CD4-positive, alpha-beta T cell (primary cell): ENCODE measurements at regions not wholly inside any gene's neighbourhood (a gene's known extent, or its start where the extent isn't known, plus 50 kb on each side); places are given as distances from the start of the nearest gene placed in this dataset.

Experiments used
- ATAC-seq: fragments of 200-7000 bp; cut with Tn5 transposase; one replicate; pipeline ENCODE4 v1.10.0; 2022; ENCODE audit warnings: mild to moderate bottlenecking; ENCODE audit not compliant: poor library complexity
- CTCF ChIA-PET: fragments of 350-600 bp; sonication (Branson Sonifier 250); formaldehyde crosslinking; loops from one replicate; lab custom pipeline; 2021; ENCODE audit warnings: antibody characterized with exemption, inconsistent platforms; lab: Charles Lee
- POLR2A ChIA-PET: fragments of 350-600 bp; sonication (Branson Sonifier 250); formaldehyde crosslinking; loops from one replicate; lab custom pipeline; 2021; ENCODE audit warnings: antibody characterized with exemption, inconsistent platforms; lab: Charles Lee
- DNase-seq, 14 experiments: peaks; one replicate each; pipeline ENCODE4 v3.0.0-alpha.2; 2013 to 2020; ENCODE audit warnings: mixed read lengths in 2 of 14
- H3K27ac ChIP-seq, 2 donors: one replicate each; pipeline versions ENCODE4 v1.5.1 to v1.7.0; 2013; ENCODE audit warnings: low read length in 2 of 2, low read depth in 1 of 2, mild to moderate bottlenecking in 1 of 2
- H3K27me3 ChIP-seq, 2 experiments: 1 replicate in 1 of 2; 2 replicates in 1 of 2; pipeline versions ENCODE4 v1.6.1 to v1.7.0; 2013; ENCODE audit warnings: low read length in 2 of 2, control low read depth in 1 of 2, mild to moderate bottlenecking in 1 of 2, moderate library complexity in 1 of 2; ENCODE audit not compliant: insufficient read depth in 2 of 2, control insufficient read depth in 1 of 2
- H3K36me3 ChIP-seq: one replicate; pipeline ENCODE4 v1.6.1; 2013; ENCODE audit warnings: low read length, control low read depth; ENCODE audit not compliant: insufficient read depth
- H3K4me1 ChIP-seq: one replicate; pipeline ENCODE4 v1.6.1; 2013; ENCODE audit warnings: low read length, control low read depth; ENCODE audit not compliant: insufficient read depth
- H3K4me3 ChIP-seq: one replicate; pipeline ENCODE4 v1.5.1; 2013; ENCODE audit warnings: mild to moderate bottlenecking, low read length, moderate library complexity
- H3K9me3 ChIP-seq, 2 experiments: 1 replicate in 1 of 2; 2 replicates in 1 of 2; pipeline versions ENCODE4 v1.6.1 to v1.7.0; 2013; ENCODE audit warnings: low read length in 2 of 2, mild to moderate bottlenecking in 2 of 2, control low read depth in 1 of 2, moderate library complexity in 1 of 2; ENCODE audit not compliant: control insufficient read depth in 1 of 2, insufficient read depth in 1 of 2
- H3K27ac Mint-ChIP-seq: one replicate; pipeline ENCODE4 v1.8.0; 2020; ENCODE audit warnings: mixed read lengths
- H3K27me3 Mint-ChIP-seq: one replicate; pipeline ENCODE4 v1.8.0; 2021; ENCODE audit warnings: mixed read lengths
- H3K36me3 Mint-ChIP-seq: one replicate; pipeline ENCODE4 v1.8.0; 2021; ENCODE audit warnings: low read depth, mixed read lengths
- H3K4me1 Mint-ChIP-seq: one replicate; pipeline ENCODE4 v1.8.0; 2021; ENCODE audit warnings: low read depth, mixed read lengths
- H3K4me3 Mint-ChIP-seq: one replicate; pipeline ENCODE4 v1.8.0; 2020; ENCODE audit warnings: mild to moderate bottlenecking, mixed read lengths
- H3K9me3 Mint-ChIP-seq: one replicate; pipeline ENCODE4 v1.8.0; 2020; ENCODE audit warnings: mixed read lengths
- intact Hi-C, 2 experiments: fragments of 100-400 bp; cut with DNase I in 1 of 2; cut with micrococcal nuclease in 1 of 2; formaldehyde crosslinking; loops; one replicate each; pipeline versions ENCODE4 v1.15.1 to v1.9.0; 2023 to 2025; cut with DNase I, micrococcal nuclease
- TF ChIP-seq, protein P1 (sequence below): fragments of 200-600 bp; IDR thresholded peaks from one replicate; pipeline ENCODE4 v1.8.0; 2022; ENCODE audit warnings: antibody characterized with exemption, mild to moderate bottlenecking

DNA sequence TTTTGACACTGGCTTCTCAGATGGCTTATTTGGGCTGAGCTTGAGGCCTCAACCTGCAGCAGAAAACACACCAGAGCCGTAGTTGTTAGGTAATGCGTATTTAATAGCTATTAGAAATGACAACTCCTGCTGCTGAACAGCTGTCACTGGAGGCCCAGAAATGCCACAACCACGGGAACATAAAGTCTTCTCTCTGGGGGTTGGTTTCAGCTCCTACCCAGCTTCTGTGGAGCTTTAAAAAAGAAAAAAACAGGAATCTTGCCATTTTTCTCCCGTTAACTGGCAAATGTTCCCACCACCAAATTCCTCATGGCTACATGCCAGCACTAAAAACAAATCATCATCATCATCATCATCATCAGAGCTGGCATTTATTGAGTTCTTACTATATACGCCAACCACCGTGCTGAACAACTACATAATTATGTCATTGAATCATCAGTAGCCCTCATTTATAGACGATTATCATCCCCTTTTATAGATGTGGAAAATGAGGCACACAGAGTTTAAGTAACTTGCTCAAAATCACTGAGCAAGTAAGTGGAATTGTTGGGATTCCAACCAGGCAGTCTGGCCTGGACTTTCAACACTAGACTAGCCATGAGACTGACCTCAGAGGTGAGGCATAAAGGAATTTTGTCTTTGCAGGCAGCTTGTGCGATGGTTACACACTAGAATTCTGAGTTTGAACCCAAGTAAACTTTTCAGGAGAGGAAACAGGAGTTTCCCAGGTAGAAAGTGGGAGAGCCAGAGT, 185.3 kb upstream of the WWC1 start:
- ChIA-PET CTCF (no interaction called here), POLR2A (no interaction called here)
- no peaks in the 10 kb centered on the region for H3K36me3 Mint-ChIP-seq
- H3K27ac Mint-ChIP-seq: no peak overlapping the region
- H3K4me1 ChIP-seq: no peaks in the 10 kb centered on the region
- no peak overlapping the region for H3K4me3 ChIP-seq
- H3K9me3 Mint-ChIP-seq: no peaks in the 10 kb centered on the region
- intact Hi-C loops: no loop called here
- H3K4me1 Mint-ChIP-seq: no peaks in the 10 kb centered on the region
- H3K27me3 Mint-ChIP-seq: peaks cover 14% of the 10 kb centered on the region
- H3K9me3 ChIP-seq: no peaks in the 10 kb centered on the region
- ATAC-seq (no peak), DNase-seq (no peak)
- TF ChIP-seq, protein P1, sequence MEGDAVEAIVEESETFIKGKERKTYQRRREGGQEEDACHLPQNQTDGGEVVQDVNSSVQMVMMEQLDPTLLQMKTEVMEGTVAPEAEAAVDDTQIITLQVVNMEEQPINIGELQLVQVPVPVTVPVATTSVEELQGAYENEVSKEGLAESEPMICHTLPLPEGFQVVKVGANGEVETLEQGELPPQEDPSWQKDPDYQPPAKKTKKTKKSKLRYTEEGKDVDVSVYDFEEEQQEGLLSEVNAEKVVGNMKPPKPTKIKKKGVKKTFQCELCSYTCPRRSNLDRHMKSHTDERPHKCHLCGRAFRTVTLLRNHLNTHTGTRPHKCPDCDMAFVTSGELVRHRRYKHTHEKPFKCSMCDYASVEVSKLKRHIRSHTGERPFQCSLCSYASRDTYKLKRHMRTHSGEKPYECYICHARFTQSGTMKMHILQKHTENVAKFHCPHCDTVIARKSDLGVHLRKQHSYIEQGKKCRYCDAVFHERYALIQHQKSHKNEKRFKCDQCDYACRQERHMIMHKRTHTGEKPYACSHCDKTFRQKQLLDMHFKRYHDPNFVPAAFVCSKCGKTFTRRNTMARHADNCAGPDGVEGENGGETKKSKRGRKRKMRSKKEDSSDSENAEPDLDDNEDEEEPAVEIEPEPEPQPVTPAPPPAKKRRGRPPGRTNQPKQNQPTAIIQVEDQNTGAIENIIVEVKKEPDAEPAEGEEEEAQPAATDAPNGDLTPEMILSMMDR: no peak
- no peak overlapping the region for H3K27ac ChIP-seq
- H3K4me3 Mint-ChIP-seq: no peak overlapping the region
- H3K36me3 ChIP-seq: no peaks in the 10 kb centered on the region
- H3K27me3 ChIP-seq: peaks cover 0 to 2% of the 10 kb centered on the region in 2 experiments

DNA sequence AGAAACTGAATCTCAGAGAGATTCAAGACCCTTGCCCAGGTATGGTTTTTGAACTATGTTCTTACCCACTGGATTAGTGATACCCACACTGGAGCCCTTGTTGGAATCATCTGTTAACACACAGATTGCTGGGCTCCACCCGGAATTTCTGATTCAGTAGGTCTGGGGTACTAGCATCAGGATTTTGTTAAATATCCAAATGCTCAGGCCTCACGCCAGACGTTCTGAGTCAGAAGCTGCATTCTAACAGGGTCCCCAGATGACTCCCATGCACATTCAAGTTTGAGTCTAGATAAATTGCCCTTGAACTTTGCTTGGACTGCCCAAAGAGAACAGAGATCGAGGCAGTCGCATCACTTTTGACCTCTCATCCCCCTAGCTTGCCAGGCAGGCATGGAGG, 182.0 kb upstream of the WWC1 start:
- H3K36me3 ChIP-seq: no peaks in the 10 kb centered on the region
- Mint-ChIP-seq H3K36me3 (no peaks in the 10 kb centered on the region), H3K27me3 (peaks cover 16% of the 10 kb centered on the region), H3K27ac (no peak overlapping the region), H3K4me3 (no peak overlapping the region), H3K9me3 (no peaks in the 10 kb centered on the region), H3K4me1 (no peaks in the 10 kb centered on the region)
- no peaks in the 10 kb centered on the region for H3K4me1 ChIP-seq
- intact Hi-C loops: no loop called here
- ChIA-PET POLR2A (no interaction called here), CTCF (no interaction called here)
- no peaks in the 10 kb centered on the region for H3K9me3 ChIP-seq
- ATAC-seq (no peak), DNase-seq (no peak)
- H3K27me3 ChIP-seq: peaks cover 0 to 2% of the 10 kb centered on the region in 2 experiments
- TF ChIP-seq, protein P1: no peak
- no peak overlapping the region for H3K4me3 ChIP-seq
- no peak overlapping the region for H3K27ac ChIP-seq

DNA sequence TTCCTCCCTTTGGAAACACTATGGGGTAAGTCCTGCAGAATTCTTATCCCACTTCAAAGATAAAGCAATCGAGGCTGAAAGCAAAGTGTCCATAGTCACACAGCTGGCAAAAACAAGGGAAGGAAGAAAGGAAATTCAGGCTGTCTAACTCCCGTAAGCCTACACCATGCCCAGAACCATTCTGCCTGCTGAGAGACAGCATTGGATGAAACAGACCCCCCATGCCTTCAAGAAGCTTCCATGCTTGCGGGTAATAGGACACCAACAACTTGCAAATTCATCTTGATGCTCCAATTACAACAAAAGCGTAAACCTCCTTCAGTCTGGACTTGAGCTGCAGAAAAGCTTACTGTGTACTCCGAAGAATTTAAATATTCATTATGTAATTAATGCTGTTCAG, 181.1 kb upstream of the WWC1 start:
- Histone ChIP-seq H3K9me3 (no peaks in the 10 kb centered on the region), H3K4me3 (no peak overlapping the region), H3K4me1 (no peaks in the 10 kb centered on the region), H3K36me3 (no peaks in the 10 kb centered on the region), H3K27me3 (peaks cover 0 to 2% of the 10 kb centered on the region in 2 experiments), H3K27ac (no peak overlapping the region)
- no peaks in the 10 kb centered on the region for H3K36me3 Mint-ChIP-seq
- H3K9me3 Mint-ChIP-seq: no peaks in the 10 kb centered on the region
- POLR2A ChIA-PET: no interaction called here
- intact Hi-C loops: loop anchor here in 1 of 2 experiments (5.0 kb wide), 1 partner anchor 112 kb away; no protein-coding TSS in a partner anchor
- no peak for ATAC-seq
- H3K27me3 Mint-ChIP-seq: peaks cover 16% of the 10 kb centered on the region
- CTCF ChIA-PET: no interaction called here
- TF ChIP-seq, protein P1: no peak
- H3K4me1 Mint-ChIP-seq: no peaks in the 10 kb centered on the region
- DNase-seq: no peak
- H3K4me3 Mint-ChIP-seq: no peak overlapping the region
- no peak overlapping the region for H3K27ac Mint-ChIP-seq
